GM21737 (cell line): ENCODE measurements at regions not wholly inside any gene's neighbourhood (a gene's known extent, or its start where the extent isn't known, plus 50 kb on each side); places are given as distances from the start of the nearest gene placed in this dataset.
"Not testable (repeated sequence)": the region's sequence is repeated elsewhere in the genome, so short reads cannot be mapped to it uniquely, and the experiment has no call there.

Experiments
- ATAC-seq: cut with Tn5 transposase; IDR thresholded peaks from one replicate; pipeline ENCODE4 v1.9.1; 2021; ENCODE audit warnings: mild to moderate bottlenecking, moderate library complexity; ENCODE audit not compliant: unreplicated experiment

GRCh38 chrX:41033299-41033698 is 51.9 kb upstream of the USP9X start:
- no peak for ATAC-seq

DNA sequence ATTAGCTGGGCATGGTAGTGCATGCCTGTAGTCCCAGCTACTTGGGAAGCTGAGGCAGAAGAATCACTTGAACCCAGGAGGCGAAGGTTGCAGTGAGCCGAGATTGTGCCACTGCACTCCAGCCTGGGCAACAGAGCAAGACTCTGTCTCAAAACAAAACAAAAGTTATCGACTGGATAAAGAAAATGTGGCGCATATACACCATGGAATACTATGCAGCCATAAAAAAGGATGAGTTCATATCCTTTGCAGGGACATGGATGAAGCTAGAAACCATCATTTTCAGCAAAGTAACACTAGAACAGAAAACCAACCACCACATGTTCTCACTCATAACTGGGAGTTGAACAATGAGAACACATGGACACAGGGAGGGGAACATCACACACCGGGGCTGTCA is 50.3 kb upstream of the USP9X start:
- ATAC-seq = not testable (repeated sequence)
